ENCODE measurements at regions not wholly inside any gene's neighbourhood (a gene's known extent, or its start where the extent isn't known, plus 50 kb on each side); places are given as distances from the start of the nearest gene placed in this dataset.
"Not testable (repeated sequence)": the region's sequence is repeated elsewhere in the genome, so short reads cannot be mapped to it uniquely, and the experiment has no call there.

GRCh38 chr6:169367507-169367906 lies 113.9 kb upstream of the THBS2 start:
- Histone ChIP-seq H3K4me3 (ENCODE audit: insufficient read depth, low read depth, low read length) (no peak overlapping the region), H3K27me3 (ENCODE audit: control insufficient read depth, insufficient read depth, low read length) (no peaks in the 10 kb centered on the region), H3K36me3 (replicated peaks; ENCODE audit: control insufficient read depth, insufficient read depth, low read length) (no peaks in the 10 kb centered on the region)
- no peak for DNase-seq

- Histone ChIP-seq H3K27me3 (ENCODE audit: control insufficient read depth, insufficient read depth, low read length) (no peaks in the 10 kb centered on the region), H3K36me3 (replicated peaks; ENCODE audit: control insufficient read depth, insufficient read depth, low read length) (no peaks in the 10 kb centered on the region), H3K4me3 (ENCODE audit: insufficient read depth, low read depth, low read length) (no peak overlapping the region)
- DNase-seq: no peak
Measured at GRCh38 chr6:169366258-169366901, 112.7 kb upstream of the THBS2 start.

GRCh38 chr6:169365567-169366257 lies 112.1 kb upstream of the THBS2 start:
- Histone ChIP-seq H3K4me3 (ENCODE audit: insufficient read depth, low read depth, low read length) (no peak overlapping the region), H3K27me3 (ENCODE audit: control insufficient read depth, insufficient read depth, low read length) (no peaks in the 10 kb centered on the region), H3K36me3 (replicated peaks; ENCODE audit: control insufficient read depth, insufficient read depth, low read length) (no peaks in the 10 kb centered on the region)
- DNase-seq: no peak

GRCh38 chr6:169363590-169363989 lies 109.9 kb upstream of the THBS2 start:
- H3K27me3 ChIP-seq (ENCODE audit: control insufficient read depth, insufficient read depth, low read length): no peaks in the 10 kb centered on the region
- no peaks in the 10 kb centered on the region for H3K36me3 ChIP-seq (replicated peaks; ENCODE audit: control insufficient read depth, insufficient read depth, low read length)
- no peak overlapping the region for H3K4me3 ChIP-seq (ENCODE audit: insufficient read depth, low read depth, low read length)
- DNase-seq: no peak

GRCh38 chr6:169362501-169363121 lies 109.0 kb upstream of the THBS2 start:
- no peak for DNase-seq
- H3K36me3 ChIP-seq (replicated peaks; ENCODE audit: control insufficient read depth, insufficient read depth, low read length): no peaks in the 10 kb centered on the region
- no peak overlapping the region for H3K4me3 ChIP-seq (ENCODE audit: insufficient read depth, low read depth, low read length)
- no peaks in the 10 kb centered on the region for H3K27me3 ChIP-seq (ENCODE audit: control insufficient read depth, insufficient read depth, low read length)

GRCh38 chr6:169355001-169355400 lies 101.4 kb upstream of the THBS2 start:
- not testable (repeated sequence) for H3K4me3 ChIP-seq (ENCODE audit: insufficient read depth, low read depth, low read length); H3K27me3 ChIP-seq (ENCODE audit: control insufficient read depth, insufficient read depth, low read length); DNase-seq; H3K36me3 ChIP-seq (replicated peaks; ENCODE audit: control insufficient read depth, insufficient read depth, low read length)

- Histone ChIP-seq H3K4me3 (ENCODE audit: insufficient read depth, low read depth, low read length) (no peak overlapping the region), H3K27me3 (ENCODE audit: control insufficient read depth, insufficient read depth, low read length) (no peaks in the 10 kb centered on the region), H3K36me3 (replicated peaks; ENCODE audit: control insufficient read depth, insufficient read depth, low read length) (no peaks in the 10 kb centered on the region)
- no peak for DNase-seq
Measured at GRCh38 chr6:169345146-169345545, 91.5 kb upstream of the THBS2 start.

GRCh38 chr6:169344750-169345065 lies 91.1 kb upstream of the THBS2 start:
- no peaks in the 10 kb centered on the region for H3K27me3 ChIP-seq (ENCODE audit: control insufficient read depth, insufficient read depth, low read length)
- DNase-seq: no peak
- no peaks in the 10 kb centered on the region for H3K36me3 ChIP-seq (replicated peaks; ENCODE audit: control insufficient read depth, insufficient read depth, low read length)
- H3K4me3 ChIP-seq (ENCODE audit: insufficient read depth, low read depth, low read length): no peak overlapping the region

- Histone ChIP-seq H3K27me3 (ENCODE audit: control insufficient read depth, insufficient read depth, low read length) (no peaks in the 10 kb centered on the region), H3K36me3 (replicated peaks; ENCODE audit: control insufficient read depth, insufficient read depth, low read length) (no peaks in the 10 kb centered on the region), H3K4me3 (ENCODE audit: insufficient read depth, low read depth, low read length) (no peak overlapping the region)
- DNase-seq: no peak
Measured at GRCh38 chr6:169343886-169344749, 90.5 kb upstream of the THBS2 start.

GRCh38 chr6:169342710-169343109 lies 89.1 kb upstream of the THBS2 start:
- no peaks in the 10 kb centered on the region for H3K27me3 ChIP-seq (ENCODE audit: control insufficient read depth, insufficient read depth, low read length)
- H3K4me3 ChIP-seq (ENCODE audit: insufficient read depth, low read depth, low read length): no peak overlapping the region
- H3K36me3 ChIP-seq (replicated peaks; ENCODE audit: control insufficient read depth, insufficient read depth, low read length): no peaks in the 10 kb centered on the region
- DNase-seq: no peak

GRCh38 chr6:169341706-169342105 lies 88.1 kb upstream of the THBS2 start:
- no peak for DNase-seq
- Histone ChIP-seq H3K27me3 (ENCODE audit: control insufficient read depth, insufficient read depth, low read length) (no peaks in the 10 kb centered on the region), H3K4me3 (ENCODE audit: insufficient read depth, low read depth, low read length) (no peak overlapping the region), H3K36me3 (replicated peaks; ENCODE audit: control insufficient read depth, insufficient read depth, low read length) (no peaks in the 10 kb centered on the region)

GRCh38 chr6:169341065-169341464 lies 87.4 kb upstream of the THBS2 start:
- H3K36me3 ChIP-seq (replicated peaks; ENCODE audit: control insufficient read depth, insufficient read depth, low read length): no peaks in the 10 kb centered on the region
- no peak for DNase-seq
- H3K27me3 ChIP-seq (ENCODE audit: control insufficient read depth, insufficient read depth, low read length): no peaks in the 10 kb centered on the region
- H3K4me3 ChIP-seq (ENCODE audit: insufficient read depth, low read depth, low read length): no peak overlapping the region

GRCh38 chr6:169340395-169340794 lies 86.7 kb upstream of the THBS2 start:
- Histone ChIP-seq H3K4me3 (ENCODE audit: insufficient read depth, low read depth, low read length) (no peak overlapping the region), H3K36me3 (replicated peaks; ENCODE audit: control insufficient read depth, insufficient read depth, low read length) (no peaks in the 10 kb centered on the region), H3K27me3 (ENCODE audit: control insufficient read depth, insufficient read depth, low read length) (no peaks in the 10 kb centered on the region)
- no peak for DNase-seq

GRCh38 chr6:169339731-169340309 lies 86.2 kb upstream of the THBS2 start:
- no peaks in the 10 kb centered on the region for H3K27me3 ChIP-seq (ENCODE audit: control insufficient read depth, insufficient read depth, low read length)
- no peaks in the 10 kb centered on the region for H3K36me3 ChIP-seq (replicated peaks; ENCODE audit: control insufficient read depth, insufficient read depth, low read length)
- no peak overlapping the region for H3K4me3 ChIP-seq (ENCODE audit: insufficient read depth, low read depth, low read length)
- DNase-seq: no peak

Measured in H7 (cell line).